GM19351 (cell line): ENCODE measurements at regions not wholly inside any gene's neighbourhood (a gene's known extent, or its start where the extent isn't known, plus 50 kb on each side); places are given as distances from the start of the nearest gene placed in this dataset.
A peak's percentile ranks its signal among the peaks of the same experiment; 100 is the strongest.
"Not testable (repeated sequence)": the region's sequence is repeated elsewhere in the genome, so short reads cannot be mapped to it uniquely, and the experiment has no call there.

Source experiments
- ATAC-seq: cut with Tn5 transposase; IDR thresholded peaks from one replicate; pipeline ENCODE4 v1.9.1; 2021; ENCODE audit warnings: mild to moderate bottlenecking, moderate library complexity; ENCODE audit not compliant: unreplicated experiment

- ATAC-seq, result no peak
These were observed 212.4 kb upstream of the GALNT2 start for GRCh38 chr1:229854620-229855019.

GRCh38 chr1:229856009-229856650 is 210.9 kb upstream of the GALNT2 start:
- ATAC-seq, result peak; percentile 95

DNA sequence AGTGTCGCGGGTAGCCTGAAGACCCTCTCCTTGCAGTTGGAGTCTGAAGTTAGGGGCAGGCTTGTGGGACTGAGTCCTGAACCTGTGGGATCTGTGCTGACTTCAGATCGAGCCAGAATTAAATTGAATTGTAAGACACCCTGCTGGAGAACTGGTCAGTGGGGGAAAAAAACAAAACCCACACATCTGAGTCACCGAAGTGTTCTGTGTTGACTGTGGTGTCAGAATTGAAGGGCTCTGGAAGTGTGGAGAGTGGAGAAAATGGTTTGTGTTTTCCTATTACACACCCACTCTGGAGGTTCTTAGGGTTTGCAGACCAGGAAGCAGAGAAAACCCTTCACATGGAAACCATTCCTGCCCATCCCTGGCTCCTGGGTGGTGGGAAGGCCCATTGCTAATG is 209.5 kb upstream of the GALNT2 start:
- no peak for ATAC-seq

DNA sequence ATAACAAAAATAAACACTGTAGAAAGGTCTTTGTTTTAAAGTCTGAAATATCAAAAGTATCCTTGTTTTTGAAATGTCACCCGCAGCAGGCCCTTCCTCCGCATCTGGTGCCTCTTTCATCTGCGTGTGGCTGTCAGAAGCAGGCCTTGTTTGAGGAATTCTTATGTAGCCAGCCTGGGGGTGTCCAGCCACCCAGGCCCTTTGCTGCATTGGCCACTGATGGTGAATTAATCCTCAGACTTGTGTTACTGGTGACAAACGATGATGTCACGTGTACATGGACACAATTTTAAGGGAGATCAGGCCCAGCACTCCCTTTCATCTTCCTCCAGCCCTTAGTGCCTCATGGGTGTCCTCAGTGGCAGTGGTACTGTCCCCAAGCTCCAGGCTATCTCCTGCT is 208.0 kb upstream of the GALNT2 start:
- ATAC-seq, result no peak

- no peak for ATAC-seq
These were observed 206.1 kb upstream of the GALNT2 start for GRCh38 chr1:229860926-229861325.

DNA sequence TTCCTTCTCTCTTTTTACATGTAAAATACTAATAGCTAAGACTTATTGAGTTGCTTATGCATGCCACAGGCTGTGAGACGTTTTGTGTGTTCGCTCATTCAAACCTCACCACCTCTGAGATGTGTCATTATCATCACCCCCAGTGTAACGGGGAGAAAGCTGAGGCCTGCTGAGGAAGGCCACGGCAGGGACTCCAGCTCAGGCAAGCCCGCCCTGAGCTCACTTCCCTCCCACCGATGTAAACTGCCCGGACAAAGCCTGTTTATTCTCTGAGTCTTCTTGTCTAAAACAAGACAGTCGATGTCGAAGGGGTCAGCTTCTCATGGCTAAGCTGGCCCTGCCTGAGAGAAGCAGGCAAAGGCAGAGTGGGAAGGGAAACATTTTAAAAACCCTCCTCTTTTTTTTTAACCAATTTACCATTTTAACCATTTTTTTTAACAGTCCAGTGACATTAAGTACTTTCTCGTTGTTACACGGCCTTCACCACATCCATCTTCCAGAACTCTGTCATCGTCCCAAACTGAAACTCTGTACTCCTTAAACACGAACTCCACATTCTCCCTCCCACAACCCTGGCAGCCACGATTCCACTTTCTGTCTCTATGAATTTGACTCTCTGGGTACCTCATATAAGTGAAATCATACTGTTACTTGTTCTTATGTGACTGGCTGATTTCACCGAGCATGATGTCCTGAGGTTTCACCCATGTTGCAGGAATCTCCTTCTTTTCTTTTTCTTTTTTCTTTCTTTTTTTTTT is 204.8 kb upstream of the GALNT2 start:
- no peak for ATAC-seq

- no peak for ATAC-seq
These were observed 203.1 kb upstream of the GALNT2 start for GRCh38 chr1:229863651-229864545.

DNA sequence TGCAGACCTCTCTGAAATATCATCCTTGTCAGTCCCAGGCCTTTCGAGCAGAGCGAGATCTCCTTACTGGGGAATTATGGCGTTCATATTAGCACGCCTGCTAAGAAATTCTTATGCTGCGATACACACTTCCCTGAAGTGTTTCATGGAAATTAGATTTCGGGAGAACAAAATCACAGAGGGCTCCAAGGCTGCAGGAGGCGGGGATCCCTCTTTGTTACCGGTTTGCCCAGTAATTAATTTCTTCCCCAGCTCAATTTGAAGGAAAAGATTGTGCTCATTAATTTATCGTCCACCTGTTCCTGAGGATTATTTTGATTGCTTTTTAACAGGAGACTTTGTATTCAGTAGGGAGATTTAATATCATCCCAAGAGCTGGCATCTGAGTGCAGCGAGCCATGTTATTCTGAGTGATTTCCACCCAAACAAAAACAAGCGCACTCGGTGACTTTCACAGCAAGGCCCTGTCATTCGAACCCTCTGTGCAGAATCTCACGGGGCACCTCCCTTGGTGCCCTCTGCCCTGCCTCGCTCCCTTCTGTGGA is 202.3 kb upstream of the GALNT2 start:
- no peak for ATAC-seq

DNA sequence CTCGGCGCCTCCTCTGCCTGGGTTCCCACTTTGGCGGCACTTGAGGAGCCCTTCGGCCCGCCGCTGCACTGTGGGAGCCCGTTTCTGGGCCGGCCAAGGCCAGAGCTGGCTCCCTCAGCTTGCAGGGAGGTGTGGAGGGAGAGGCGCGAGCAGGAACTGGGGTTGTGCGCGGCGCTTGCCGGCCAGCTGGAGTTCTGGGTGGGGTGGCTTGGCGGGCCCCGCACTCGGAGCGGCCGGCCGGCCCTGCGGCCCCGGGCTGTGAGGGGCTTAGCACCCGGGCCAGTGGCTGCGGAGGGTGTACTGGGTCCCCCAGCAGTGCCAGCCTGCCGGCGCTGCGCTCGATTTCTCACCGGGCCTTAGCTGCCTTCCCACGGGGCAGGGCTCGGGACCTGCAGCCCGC is 201.7 kb upstream of the GALNT2 start:
- ATAC-seq, result not testable (repeated sequence)

- no peak for ATAC-seq
These were observed 199.3 kb upstream of the GALNT2 start for GRCh38 chr1:229867726-229868125.

GRCh38 chr1:229869240-229869639 is 197.8 kb upstream of the GALNT2 start:
- ATAC-seq, result no peak

GRCh38 chr1:229869687-229870086 is 197.4 kb upstream of the GALNT2 start:
- ATAC-seq, result no peak

- ATAC-seq, result no peak
These were observed 196.7 kb upstream of the GALNT2 start for GRCh38 chr1:229870381-229870780.

DNA sequence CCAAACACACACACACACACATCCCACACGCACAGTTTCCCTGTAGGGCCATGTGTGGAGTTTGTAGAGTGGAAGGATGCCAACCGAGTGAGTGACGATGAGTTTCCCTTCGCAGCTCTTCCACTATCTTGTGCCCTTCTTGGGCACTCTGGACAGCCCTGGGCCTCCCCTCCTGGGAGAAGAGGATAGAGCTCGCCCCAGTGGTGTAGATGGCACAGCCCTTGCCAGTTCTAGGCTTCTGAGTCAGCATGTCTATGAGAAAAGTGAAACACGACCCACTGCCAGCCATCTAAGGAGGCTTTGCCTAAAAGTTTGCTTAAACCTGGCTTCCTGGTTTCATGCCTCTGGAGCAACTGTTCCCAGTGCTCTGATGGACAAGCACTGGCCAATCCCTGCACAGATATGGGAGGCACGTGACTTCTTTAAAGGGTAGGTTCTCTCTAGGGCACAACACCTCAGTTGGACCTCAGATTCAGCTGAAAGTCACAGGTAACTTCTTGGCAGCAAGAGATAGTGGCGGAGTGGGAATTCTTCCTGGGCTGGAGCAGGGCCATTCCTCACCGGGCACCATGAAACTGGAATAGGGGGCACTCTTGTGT is 195.9 kb upstream of the GALNT2 start:
- no peak for ATAC-seq

GRCh38 chr1:229874136-229874535 is 192.9 kb upstream of the GALNT2 start:
- no peak for ATAC-seq

- ATAC-seq, result no peak
These were observed 192.4 kb upstream of the GALNT2 start for GRCh38 chr1:229874609-229875008.

- ATAC-seq, result no peak
These were observed 192.0 kb upstream of the GALNT2 start for GRCh38 chr1:229875086-229875485.

DNA sequence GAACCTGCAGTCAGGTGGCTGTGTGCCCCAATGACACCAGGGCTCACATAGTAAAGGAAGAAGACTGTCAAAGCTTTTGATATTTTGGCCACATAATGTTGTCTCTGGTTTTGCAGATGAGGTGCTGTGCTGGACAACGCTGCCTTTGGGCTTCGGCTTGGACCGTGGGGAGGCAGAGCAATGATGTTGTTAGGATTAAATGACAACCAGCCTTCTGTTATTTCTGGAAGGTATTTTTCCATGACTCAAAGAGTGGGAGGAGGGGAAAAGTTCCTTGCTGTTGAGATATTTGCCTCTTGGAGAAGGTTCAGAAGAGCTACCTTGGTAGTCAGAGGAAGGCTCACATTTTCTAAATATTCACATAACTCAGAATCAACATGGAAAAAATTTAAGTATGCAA is 187.3 kb upstream of the GALNT2 start:
- ATAC-seq, result no peak

DNA sequence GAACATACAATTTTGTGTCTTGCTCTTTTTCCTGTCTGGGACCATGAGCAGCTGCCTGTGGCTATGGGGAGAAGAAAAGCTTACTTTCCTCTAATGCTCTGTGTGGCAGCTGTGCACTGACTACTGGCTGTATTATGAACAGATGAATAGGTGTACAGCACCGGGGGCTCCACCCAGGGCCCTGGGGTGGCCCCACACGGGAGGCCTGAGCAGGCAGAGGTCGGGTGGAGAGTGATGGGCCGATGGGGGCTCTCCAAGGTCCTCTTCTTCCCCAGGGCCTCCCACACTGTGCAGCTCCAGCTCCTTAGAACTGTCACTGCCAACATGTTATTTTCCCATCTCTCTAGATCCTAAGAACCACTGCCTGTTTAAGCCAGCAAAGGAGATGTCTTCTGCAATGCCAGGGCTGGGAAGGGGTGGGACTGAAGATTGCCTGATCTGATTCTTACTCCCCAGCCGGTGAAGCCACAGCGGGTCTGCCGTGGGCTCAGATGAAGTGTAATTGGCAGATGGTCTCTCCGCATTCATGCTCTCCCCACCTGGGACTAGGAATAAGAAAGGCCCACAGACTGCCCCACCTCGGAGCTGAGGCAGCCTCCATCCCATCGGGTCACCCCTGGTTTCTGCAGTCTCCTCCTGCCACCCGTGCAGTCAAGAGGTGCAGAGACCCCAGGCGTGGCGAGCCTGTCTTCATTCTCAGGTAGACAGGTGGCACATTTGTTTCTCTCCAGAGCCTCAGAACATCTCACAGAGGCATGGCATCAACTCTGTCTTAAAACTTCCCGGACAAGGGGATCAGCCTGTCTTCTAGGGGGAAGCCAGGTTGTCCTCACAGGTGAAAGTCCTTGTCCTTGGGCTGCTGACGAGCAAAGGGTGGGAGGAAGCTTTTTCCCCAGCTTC is 186.5 kb upstream of the GALNT2 start:
- no peak for ATAC-seq

DNA sequence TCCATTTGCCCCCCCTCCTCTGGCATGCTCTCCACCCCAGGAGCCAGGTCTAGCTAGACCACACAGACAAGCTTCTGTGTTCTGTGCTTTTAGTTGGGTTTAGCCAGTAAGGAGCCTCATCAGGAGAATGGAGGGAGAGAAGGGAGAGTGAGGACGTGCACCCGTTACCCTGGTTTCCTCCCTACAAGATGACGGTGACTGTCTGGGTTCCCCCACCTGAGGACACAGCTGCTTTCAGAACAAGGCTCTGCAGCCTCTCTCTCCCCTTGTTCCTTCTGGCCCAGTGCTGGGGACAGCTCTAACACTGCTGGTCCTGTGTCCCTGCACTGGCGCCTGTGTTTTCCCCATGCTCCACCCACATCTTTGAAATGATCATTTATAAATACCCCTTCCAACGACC is 184.4 kb upstream of the GALNT2 start:
- no peak for ATAC-seq
